OCI-LY1 (cell line): ENCODE measurements at regions not wholly inside any gene's neighbourhood (a gene's known extent, or its start where the extent isn't known, plus 50 kb on each side); places are given as distances from the start of the nearest gene placed in this dataset.

Source experiments
- H2AFZ ChIP-seq: fragments of 200-600 bp; sonication (generic), shearing (Covaris generic); 2 replicates; pipeline ENCODE4 v1.6.0; 2014; ENCODE audit warnings: antibody characterized with exemption, mild to moderate bottlenecking, low read length
- H3F3A ChIP-seq: fragments of 200-600 bp; sonication (generic), shearing (Covaris generic); 2 replicates; pipeline ENCODE4 v1.6.0; 2014; ENCODE audit warnings: mild to moderate bottlenecking, antibody characterized with exemption, low read length, moderate library complexity; ENCODE audit not compliant: insufficient read depth
- H3K27ac ChIP-seq: fragments of 200-600 bp; sonication (generic); 2 replicates; pipeline ENCODE4 v1.5.1; 2014; ENCODE audit warnings: low read length, mixed run types, mild to moderate bottlenecking, low read depth; ENCODE audit not compliant: poor library complexity, severe bottlenecking
- H3K27me3 ChIP-seq: fragments of 200-600 bp; sonication (generic); 2 replicates; pipeline ENCODE4 v1.6.0; 2014; ENCODE audit warnings: antibody characterized with exemption, mild to moderate bottlenecking, low read length, moderate library complexity; ENCODE audit not compliant: insufficient read depth
- H3K36me3 ChIP-seq: fragments of 200-600 bp; sonication (generic); 2 replicates; pipeline ENCODE4 v1.6.1; 2014; ENCODE audit warnings: mild to moderate bottlenecking, antibody characterized with exemption, low read length, moderate library complexity, mixed read lengths; ENCODE audit not compliant: insufficient read depth
- H3K4me1 ChIP-seq: fragments of 200-600 bp; sonication (generic); 2 replicates; pipeline ENCODE4 v1.5.1; 2014; ENCODE audit warnings: mild to moderate bottlenecking, low read length, moderate library complexity; ENCODE audit not compliant: insufficient read depth, severe bottlenecking
- H3K4me2 ChIP-seq: fragments of 200-600 bp; sonication (generic), shearing (Covaris generic); 2 replicates; pipeline ENCODE4 v1.6.1; 2014; ENCODE audit warnings: low read length
- H3K4me3 ChIP-seq: fragments of 200-600 bp; sonication (generic); 2 replicates; pipeline ENCODE4 v1.5.1; 2014; ENCODE audit warnings: low read length, low read depth, mild to moderate bottlenecking, mixed read lengths; ENCODE audit not compliant: poor library complexity, severe bottlenecking
- H3K79me2 ChIP-seq: fragments of 200-600 bp; shearing (Covaris generic); 2 replicates; pipeline ENCODE4 v1.6.1; 2016; ENCODE audit warnings: mixed run types, low read length, mixed read lengths; ENCODE audit not compliant: insufficient read depth
- H3K9ac ChIP-seq: fragments of 200-600 bp; sonication (generic), shearing (Covaris generic); 2 replicates; pipeline ENCODE4 v1.6.1; 2014; ENCODE audit warnings: mild to moderate bottlenecking, low read length, mixed read lengths
- H3K9me2 ChIP-seq: fragments of 200-600 bp; sonication (generic), shearing (Covaris generic); 2 replicates; pipeline ENCODE4 v1.6.1; 2014; ENCODE audit warnings: low read depth, mild to moderate bottlenecking, low read length, mixed read lengths
- H3K9me3 ChIP-seq: fragments of 200-600 bp; shearing (Covaris generic); 2 replicates; pipeline ENCODE4 v1.6.1; 2014; ENCODE audit warnings: low read length, mixed read lengths
- H4K20me1 ChIP-seq: fragments of 200-600 bp; sonication (generic), shearing (Covaris generic); 2 replicates; pipeline ENCODE4 v1.6.0; 2016; ENCODE audit warnings: mild to moderate bottlenecking, low read length; ENCODE audit not compliant: insufficient read depth
- CTCF ChIP-seq: fragments of 200-600 bp; sonication (generic), shearing (Covaris generic); IDR thresholded peaks from 2 replicates; pipeline ENCODE4 v1.5.1; 2017; ENCODE audit warnings: mild to moderate bottlenecking, antibody characterized with exemption, low read length, moderate library complexity, mixed read lengths
- EZH2 ChIP-seq: fragments of 200-600 bp; sonication (generic), shearing (Covaris generic); IDR thresholded peaks from 2 replicates; pipeline ENCODE4 v1.8.0; 2017; ENCODE audit warnings: borderline replicate concordance, mixed run types, mild to moderate bottlenecking, antibody characterized with exemption, low read length, moderate library complexity, mixed read lengths

GRCh38 chr9:2486988-2487387 is 134.6 kb upstream of the VLDLR start:
- no peaks in the 10 kb centered on the region for H3K4me1 ChIP-seq
- H3K36me3 ChIP-seq, result no peaks in the 10 kb centered on the region
- TF ChIP-seq EZH2 (no peak), CTCF (no peak)

GRCh38 chr9:2489838-2490314 is 131.7 kb upstream of the VLDLR start:
- Histone ChIP-seq H4K20me1 (no peaks in the 10 kb centered on the region), H3K4me3 (no peak overlapping the region), H3K27ac (no peak overlapping the region), H2AFZ (no peak overlapping the region), H3K36me3 (no peaks in the 10 kb centered on the region), H3K4me1 (peaks cover 6% of the 10 kb centered on the region), H3K4me2 (no peak overlapping the region), H3K27me3 (no peaks in the 10 kb centered on the region), H3F3A (no peaks in the 10 kb centered on the region), H3K9me2 (no peaks in the 10 kb centered on the region), H3K9ac (no peak overlapping the region), H3K79me2 (no peaks in the 10 kb centered on the region), H3K9me3 (no peaks in the 10 kb centered on the region)
- TF ChIP-seq CTCF, result no peak

More at GRCh38 chr9:2486988-2487387, 134.6 kb upstream of the VLDLR start:
- Histone ChIP-seq H3K4me3 (no peak overlapping the region), H3K9me3 (no peaks in the 10 kb centered on the region), H3K9ac (no peak overlapping the region), H3K9me2 (no peaks in the 10 kb centered on the region), H2AFZ (no peak overlapping the region), H4K20me1 (no peaks in the 10 kb centered on the region), H3K27me3 (no peaks in the 10 kb centered on the region), H3F3A (no peaks in the 10 kb centered on the region), H3K4me2 (no peak overlapping the region), H3K79me2 (no peaks in the 10 kb centered on the region), H3K27ac (no peak overlapping the region)

- Histone ChIP-seq H4K20me1 (no peaks in the 10 kb centered on the region), H3K4me1 (peaks cover 6% of the 10 kb centered on the region), H3K27me3 (no peaks in the 10 kb centered on the region), H3K4me2 (no peak overlapping the region), H3K27ac (no peak overlapping the region), H3K9me2 (no peaks in the 10 kb centered on the region), H3K9ac (no peak overlapping the region), H3K4me3 (no peak overlapping the region), H2AFZ (no peak overlapping the region), H3K9me3 (no peaks in the 10 kb centered on the region), H3F3A (no peaks in the 10 kb centered on the region), H3K36me3 (no peaks in the 10 kb centered on the region), H3K79me2 (no peaks in the 10 kb centered on the region)
- TF ChIP-seq CTCF, result no peak
- no peak for TF ChIP-seq EZH2
Measured at GRCh38 chr9:2492161-2492560, 129.4 kb upstream of the VLDLR start.
